RWPE1 (cell line): ENCODE measurements at regions not wholly inside any gene's neighbourhood (a gene's known extent, or its start where the extent isn't known, plus 50 kb on each side); places are given as distances from the start of the nearest gene placed in this dataset.

ENCODE experiments used
- CTCF ChIA-PET: fragments of 350-600 bp; sonication (Branson Sonifier 250); formaldehyde crosslinking; extraction: SDS; loops from one replicate; lab custom pipeline; 2021; lab: Yijun Ruan, JAX
- POLR2A ChIA-PET: fragments of 400-600 bp; formaldehyde crosslinking; extraction: SDS; loops from one replicate; lab custom pipeline; 2020; ENCODE audit warnings: antibody characterized with exemption; ENCODE audit not compliant: low non-redundant PET; lab: Yijun Ruan, JAX
- DNase-seq: peaks from one replicate; pipeline ENCODE4 v3.0.0; 2012; ENCODE audit warnings: low spot score
- H3K27ac ChIP-seq: fragments of 450-650 bp; 2 replicates; pipeline ENCODE4 v1.5.1; 2017
- TF ChIP-seq, protein P1 (sequence below): fragments of 450-650 bp; conservative IDR thresholded peaks from 2 replicates; pipeline ENCODE4 v1.5.1; 2017; ENCODE audit warnings: low read depth, mild to moderate bottlenecking

DNA sequence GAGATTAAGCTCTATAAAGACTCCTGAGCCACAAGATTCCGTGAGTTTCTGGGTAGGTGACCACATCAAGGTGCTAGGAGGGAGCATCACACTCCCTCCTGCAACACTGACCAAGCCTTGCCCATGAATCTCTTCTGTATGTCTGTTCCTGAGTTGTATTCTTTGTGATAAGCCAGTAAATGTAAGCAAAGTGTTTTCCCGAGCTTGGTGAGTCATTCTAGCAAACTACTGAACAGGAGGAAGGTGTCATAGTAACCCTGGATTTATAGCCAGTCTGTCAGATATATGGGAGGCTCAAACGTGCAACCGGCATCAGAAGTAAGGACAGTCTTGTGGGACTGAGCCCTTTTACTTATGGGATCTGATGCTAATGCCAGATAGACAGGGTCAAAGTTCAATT lies 346.1 kb upstream of the KYNU start:
- DNase-seq = no peak
- CTCF ChIA-PET = no interaction called here

DNA sequence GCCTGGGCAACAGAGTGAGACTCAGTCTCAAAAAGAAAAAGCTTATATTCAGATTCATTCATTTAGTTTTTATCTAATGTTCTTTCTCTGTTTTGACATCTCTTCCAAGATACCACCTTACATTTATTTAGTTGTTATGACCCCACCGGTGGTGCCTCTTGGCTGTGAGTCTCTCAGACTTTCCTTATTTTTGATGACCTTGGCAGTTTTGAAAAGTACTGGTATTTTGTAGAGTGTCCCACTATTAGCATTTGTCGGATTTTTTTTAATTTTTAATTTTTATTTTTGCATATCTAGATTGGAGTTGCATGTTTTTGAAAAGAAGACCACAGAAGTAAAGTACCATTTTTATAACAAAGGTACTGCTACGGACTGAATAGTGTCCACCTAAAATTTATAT lies 351.7 kb upstream of the KYNU start:
- ChIA-PET POLR2A (no interaction called here), CTCF (no interaction called here)
- no peak overlapping the region for H3K27ac ChIP-seq
- DNase-seq = no peak
- TF ChIP-seq, protein P1, sequence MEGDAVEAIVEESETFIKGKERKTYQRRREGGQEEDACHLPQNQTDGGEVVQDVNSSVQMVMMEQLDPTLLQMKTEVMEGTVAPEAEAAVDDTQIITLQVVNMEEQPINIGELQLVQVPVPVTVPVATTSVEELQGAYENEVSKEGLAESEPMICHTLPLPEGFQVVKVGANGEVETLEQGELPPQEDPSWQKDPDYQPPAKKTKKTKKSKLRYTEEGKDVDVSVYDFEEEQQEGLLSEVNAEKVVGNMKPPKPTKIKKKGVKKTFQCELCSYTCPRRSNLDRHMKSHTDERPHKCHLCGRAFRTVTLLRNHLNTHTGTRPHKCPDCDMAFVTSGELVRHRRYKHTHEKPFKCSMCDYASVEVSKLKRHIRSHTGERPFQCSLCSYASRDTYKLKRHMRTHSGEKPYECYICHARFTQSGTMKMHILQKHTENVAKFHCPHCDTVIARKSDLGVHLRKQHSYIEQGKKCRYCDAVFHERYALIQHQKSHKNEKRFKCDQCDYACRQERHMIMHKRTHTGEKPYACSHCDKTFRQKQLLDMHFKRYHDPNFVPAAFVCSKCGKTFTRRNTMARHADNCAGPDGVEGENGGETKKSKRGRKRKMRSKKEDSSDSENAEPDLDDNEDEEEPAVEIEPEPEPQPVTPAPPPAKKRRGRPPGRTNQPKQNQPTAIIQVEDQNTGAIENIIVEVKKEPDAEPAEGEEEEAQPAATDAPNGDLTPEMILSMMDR = no peak

More for the DNA sequence above, 346.1 kb upstream of the KYNU start:
- POLR2A ChIA-PET = no interaction called here
- no peak overlapping the region for H3K27ac ChIP-seq
- TF ChIP-seq, protein P1 = no peak

DNA sequence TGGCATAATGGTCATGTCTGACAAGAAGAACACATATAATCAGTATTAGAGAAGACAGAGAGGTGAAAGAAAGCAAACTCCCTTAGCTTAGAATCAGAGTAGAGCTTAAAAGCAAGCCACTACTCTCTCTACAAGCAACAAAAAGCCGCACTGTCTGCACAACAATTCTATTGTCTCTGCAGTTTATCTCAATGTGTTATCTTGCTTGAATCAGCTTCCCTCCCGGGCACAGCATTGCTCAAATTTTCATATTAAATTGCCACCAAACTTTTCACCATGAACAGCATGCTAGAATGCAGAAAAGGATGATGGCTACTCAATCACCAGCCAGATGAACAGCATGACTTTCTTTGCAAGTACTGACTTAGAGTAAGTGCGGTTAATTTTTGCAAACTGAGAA lies 356.0 kb upstream of the KYNU start:
- CTCF ChIA-PET = interaction anchor here (0.7 kb wide), 1 partner anchor 194 kb away, joined by 3 read pairs; no protein-coding TSS in a partner anchor
- TF ChIP-seq, protein P1 = no peak
- no peak overlapping the region for H3K27ac ChIP-seq
- no peak for DNase-seq
- POLR2A ChIA-PET = no interaction called here

GRCh38 chr2:142515493-142515892 lies 362.0 kb upstream of the KYNU start:
- H3K27ac ChIP-seq = no peak overlapping the region
- POLR2A ChIA-PET = no interaction called here
- TF ChIP-seq, protein P1 = no peak
- CTCF ChIA-PET = no interaction called here
- no peak for DNase-seq

DNA sequence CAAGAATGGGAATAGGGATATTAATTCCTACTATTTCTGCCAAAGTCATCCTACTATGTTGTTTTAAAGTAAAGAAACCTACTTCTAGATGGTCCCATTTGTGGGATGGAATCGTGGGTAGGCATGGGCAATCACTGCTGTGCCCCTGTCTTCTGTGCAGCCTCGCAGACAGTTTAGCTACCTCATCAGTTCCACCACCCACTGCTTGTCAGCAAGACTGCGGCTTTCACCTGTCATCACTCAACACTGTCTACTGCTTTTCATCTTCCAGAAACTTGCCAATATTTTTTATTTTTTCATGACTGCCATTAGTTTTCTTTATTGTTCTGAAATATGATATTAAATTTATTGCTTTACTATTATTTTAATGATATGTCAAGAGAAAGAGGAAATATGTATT lies 368.1 kb upstream of the KYNU start:
- POLR2A ChIA-PET = no interaction called here
- no peak overlapping the region for H3K27ac ChIP-seq
- DNase-seq = no peak
- TF ChIP-seq, protein P1 = no peak
- CTCF ChIA-PET = no interaction called here

- CTCF ChIA-PET = no interaction called here
These were observed 372.7 kb upstream of the KYNU start for GRCh38 chr2:142504754-142505153.

More at GRCh38 chr2:142504754-142505153, 372.7 kb upstream of the KYNU start:
- POLR2A ChIA-PET = no interaction called here
- DNase-seq = no peak
- TF ChIP-seq, protein P1 = no peak
- no peak overlapping the region for H3K27ac ChIP-seq
